SU-DHL-6 (cell line): ENCODE measurements at regions not wholly inside any gene's neighbourhood (a gene's known extent, or its start where the extent isn't known, plus 50 kb on each side); places are given as distances from the start of the nearest gene placed in this dataset.

ENCODE experiments used
- CTCF ChIP-seq: fragments of 200-600 bp; sonication (generic); IDR thresholded peaks from one replicate; pipeline ENCODE4 v1.5.1; 2017; ENCODE audit warnings: antibody characterized with exemption, mild to moderate bottlenecking, low read length, moderate library complexity; ENCODE audit not compliant: insufficient read depth, poor library complexity, severe bottlenecking
- EZH2phosphoT487 ChIP-seq: fragments of 200-600 bp; sonication (generic), shearing (Covaris generic); conservative IDR thresholded peaks from 2 replicates; pipeline ENCODE4 v1.6.1; 2018; ENCODE audit warnings: mild to moderate bottlenecking, antibody characterized with exemption, low read length, moderate library complexity, mixed read lengths

GRCh38 chr16:73888840-73889490 lies 407.6 kb upstream of the PSMD7 start:
- no peak for TF ChIP-seq CTCF
- TF ChIP-seq EZH2phosphoT487, result no peak
